ENCODE measurements at regions not wholly inside any gene's neighbourhood (a gene's known extent, or its start where the extent isn't known, plus 50 kb on each side); places are given as distances from the start of the nearest gene placed in this dataset.
A peak's percentile ranks its signal among the peaks of the same experiment; 100 is the strongest.

- no peak for TF ChIP-seq REST (IDR thresholded peaks at IDR 0.05; ENCODE audit: unreplicated experiment)
- TF ChIP-seq EZH2 (IDR thresholded peaks at IDR 0.05; ENCODE audit: low read depth, unreplicated experiment): no peak
- peak; percentile 89 for TF ChIP-seq ZNF114 (CRISPR knock-in tag; IDR thresholded peaks at IDR 0.05)
- no peak for TF ChIP-seq EZH2phosphoT487 (IDR thresholded peaks at IDR 0.05; ENCODE audit: unreplicated experiment)
- no peak for TF ChIP-seq POLR2AphosphoS5 (IDR thresholded peaks at IDR 0.05; ENCODE audit: low read depth)
- 0 out of 2 replicates have a peak, but pooled peaks have one; percentile 16 for TF ChIP-seq CREB1 (CRISPR knock-in tag; IDR thresholded peaks at IDR 0.05; ENCODE audit: low read depth)
Observed at GRCh38 chr4:115596265-115597001, 483.0 kb upstream of the NDST4 start (continued).

- H4K20me1 ChIP-seq (replicated peaks; ENCODE audit: insufficient read depth): no peaks in the 10 kb centered on the region
- no peak overlapping the region for H3K27ac ChIP-seq (ENCODE audit: low read depth)
- peaks cover 6% of the 10 kb centered on the region for H3K4me1 Mint-ChIP-seq
- no peaks in the 10 kb centered on the region for H3K27me3 Mint-ChIP-seq (ENCODE audit: insufficient read depth, low read depth, poor library complexity)
- H3K4me1 ChIP-seq (ENCODE audit: insufficient read depth): 0 out of 2 replicates have a peak, but pooled peaks cover 3% of the 10 kb centered on the region
- no peak overlapping the region for H2AFZ ChIP-seq
- H3K9me2 ChIP-seq (ENCODE audit: insufficient read depth): peaks cover 4% of the 10 kb centered on the region; the same call in 1 of the 2 replicates
- H3K79me2 ChIP-seq (replicated peaks; ENCODE audit: insufficient read depth): no peaks in the 10 kb centered on the region
- no peaks in the 10 kb centered on the region for H3K9me3 Mint-ChIP-seq
- no peak overlapping the region for H3K27ac Mint-ChIP-seq
- no peaks in the 10 kb centered on the region for H3K36me3 Mint-ChIP-seq (ENCODE audit: low read depth)
- ATAC-seq (no peak), DNase-seq (ENCODE audit: low spot score) (no peak)
- no peak overlapping the region for H3K4me2 ChIP-seq
- H3K27me3 ChIP-seq (ENCODE audit: insufficient read depth): no peaks in the 10 kb centered on the region
- H3F3A ChIP-seq (replicated peaks; ENCODE audit: low read depth): no peaks in the 10 kb centered on the region
- H3K4me3 Mint-ChIP-seq: no peak overlapping the region
- no peak overlapping the region for H3K4me3 ChIP-seq
- H3K36me3 ChIP-seq (ENCODE audit: insufficient read depth): no peaks in the 10 kb centered on the region
- TF ChIP-seq JUNB (IDR thresholded peaks at IDR 0.05; ENCODE audit: unreplicated experiment) (no peak), ETS1 (IDR thresholded peaks at IDR 0.05) (no peak), STAT1 (IDR thresholded peaks at IDR 0.05; ENCODE audit: unreplicated experiment) (no peak), ZNF114 (CRISPR knock-in tag; IDR thresholded peaks at IDR 0.05) (no peak), ZNF462 (CRISPR knock-in tag; IDR thresholded peaks at IDR 0.05) (no peak), CREB1 (CRISPR knock-in tag; IDR thresholded peaks at IDR 0.05; ENCODE audit: low read depth) (no peak), CTCF (conservative IDR thresholded peaks at IDR 0.05; ENCODE audit: low read depth in 2 of 2) (no peak)
Observed at GRCh38 chr4:115580901-115581300, 467.5 kb upstream of the NDST4 start.

All from GM23338 (cell line).